HUDEP-2 (cell line): ENCODE measurements at regions not wholly inside any gene's neighbourhood (a gene's known extent, or its start where the extent isn't known, plus 50 kb on each side); places are given as distances from the start of the nearest gene placed in this dataset.
A peak's percentile ranks its signal among the peaks of the same experiment; 100 is the strongest.
"Not testable (repeated sequence)": the region's sequence is repeated elsewhere in the genome, so short reads cannot be mapped to it uniquely, and the experiment has no call there.

Source experiments
- DNase-seq, 76 experiments: peaks; one replicate each; lab custom pipeline; 2025; ENCODE audit not compliant: unreplicated experiment in 76 of 76; lab: John Stamatoyannopoulos, UW

GRCh38 chr5:154562244-154562880 is 84.3 kb upstream of the HAND1 start:
- no peak for DNase-seq

GRCh38 chr5:154559398-154560276 is 81.6 kb upstream of the HAND1 start:
- no peak for DNase-seq

- DNase-seq: no peak
Measured at GRCh38 chr5:154557548-154557947, 79.5 kb upstream of the HAND1 start.

- DNase-seq: no peak
Measured at GRCh38 chr5:154547551-154547950, 69.5 kb upstream of the HAND1 start.

- DNase-seq: no peak
Measured at GRCh38 chr5:154546719-154547118, 68.7 kb upstream of the HAND1 start.

- no peak for DNase-seq
Measured at GRCh38 chr5:154544646-154545045, 66.6 kb upstream of the HAND1 start.

- no peak for DNase-seq
Measured at GRCh38 chr5:154543380-154543779, 65.4 kb upstream of the HAND1 start.

- no peak for DNase-seq
Measured at GRCh38 chr5:154542581-154542980, 64.6 kb upstream of the HAND1 start.

- DNase-seq: no peak
Measured at GRCh38 chr5:154542000-154542399, 64.0 kb upstream of the HAND1 start.

- peak in 10 of 76 experiments; percentile 2 to 17 (median 8) for DNase-seq
Measured at GRCh38 chr5:154541553-154541952, 63.5 kb upstream of the HAND1 start.

GRCh38 chr5:154540600-154540999 is 62.6 kb upstream of the HAND1 start:
- no peak for DNase-seq

- no peak for DNase-seq
Measured at GRCh38 chr5:154538492-154538891, 60.5 kb upstream of the HAND1 start.

GRCh38 chr5:154536439-154536838 is 58.4 kb upstream of the HAND1 start:
- not testable (repeated sequence) for DNase-seq

- DNase-seq: no peak
Measured at GRCh38 chr5:154535535-154535934, 57.5 kb upstream of the HAND1 start.

GRCh38 chr5:154534457-154535050 is 56.5 kb upstream of the HAND1 start:
- no peak for DNase-seq

- DNase-seq: no peak
Measured at GRCh38 chr5:154529282-154529681, 51.3 kb upstream of the HAND1 start.

GRCh38 chr5:154528005-154528594 is 50.1 kb upstream of the HAND1 start:
- no peak for DNase-seq
